Fibroblast of lung (primary cell): ENCODE measurements at regions not wholly inside any gene's neighbourhood (a gene's known extent, or its start where the extent isn't known, plus 50 kb on each side); places are given as distances from the start of the nearest gene placed in this dataset.

Experiments
- DNase-seq, 2 donors: peaks; one replicate each; pipeline versions ENCODE4 v3.0.0 to v3.0.0-alpha.2; 2010; ENCODE audit warnings: low read depth in 2 of 2
- H2AFZ ChIP-seq: 2 replicates; pipeline ENCODE4 v1.5.1; 2012; ENCODE audit warnings: low read length, control low read depth, inconsistent platforms
- H3K27ac ChIP-seq: 2 replicates; pipeline ENCODE4 v1.5.1; 2011; ENCODE audit warnings: low read length, control low read depth; ENCODE audit not compliant: insufficient read depth
- H3K27me3 ChIP-seq: 2 replicates; pipeline ENCODE4 v1.5.1; 2011; ENCODE audit warnings: mild to moderate bottlenecking, low read length; ENCODE audit not compliant: control insufficient read depth, insufficient read depth
- H3K36me3 ChIP-seq: 2 replicates; pipeline ENCODE4 v1.5.1; 2011; ENCODE audit warnings: low read length; ENCODE audit not compliant: control insufficient read depth, insufficient read depth
- H3K4me1 ChIP-seq: 2 replicates; pipeline ENCODE4 v1.5.1; 2011; ENCODE audit warnings: low read length; ENCODE audit not compliant: control insufficient read depth, insufficient read depth; ENCODE audit errors: extremely low read depth
- H3K4me2 ChIP-seq: 2 replicates; pipeline ENCODE4 v1.5.1; 2011; ENCODE audit warnings: low read length, control low read depth; ENCODE audit not compliant: insufficient read depth; ENCODE audit errors: extremely low read depth
- H3K4me3 ChIP-seq, 4 experiments: fragments of 200-600 bp in 1 of 4; sonication (generic) in 1 of 4; replicated peaks in 1 of 4; 2 replicates each; pipeline ENCODE4 v1.5.1; 2011 to 2016; ENCODE audit warnings: low read length in 4 of 4, low read depth in 3 of 4, mild to moderate bottlenecking in 3 of 4, control low read depth in 2 of 4, inconsistent platforms in 1 of 4, mixed read lengths in 1 of 4; ENCODE audit not compliant: insufficient read depth in 1 of 4; ENCODE audit errors: control extremely low read depth in 1 of 4
- H3K79me2 ChIP-seq: 2 replicates; pipeline ENCODE4 v1.5.1; 2012; ENCODE audit warnings: mild to moderate bottlenecking, low read length, inconsistent platforms; ENCODE audit not compliant: control insufficient read depth, insufficient read depth
- H3K9ac ChIP-seq: 2 replicates; pipeline ENCODE4 v1.5.1; 2011; ENCODE audit warnings: mild to moderate bottlenecking, low read length, control low read depth; ENCODE audit not compliant: insufficient read depth
- H3K9me3 ChIP-seq: 2 replicates; pipeline ENCODE4 v1.5.1; 2012; ENCODE audit warnings: low read depth, low read length; ENCODE audit not compliant: control insufficient read depth, insufficient read depth
- H4K20me1 ChIP-seq: 2 replicates; pipeline ENCODE4 v1.5.1; 2011; ENCODE audit warnings: low read length; ENCODE audit not compliant: control insufficient read depth, insufficient read depth; ENCODE audit errors: extremely low read depth
- CTCF ChIP-seq, 2 donors: IDR thresholded peaks in 1 of 2; conservative IDR thresholded peaks in 1 of 2; 1 replicate in 1 of 2; 2 replicates in 1 of 2; pipeline ENCODE4 v1.5.1; 2011 to 2012; ENCODE audit warnings: low read length in 2 of 2, control low read depth in 1 of 2, inconsistent platforms in 1 of 2, low read depth in 1 of 2, mild to moderate bottlenecking in 1 of 2
- EZH2 ChIP-seq: IDR thresholded peaks from 2 replicates; pipeline ENCODE4 v1.5.1; 2012; ENCODE audit warnings: low read length, control low read depth, mild to moderate bottlenecking; ENCODE audit errors: missing control alignments

- no peak for TF ChIP-seq CTCF (conservative IDR thresholded peaks at IDR 0.05 in 1 of 2, IDR thresholded peaks at IDR 0.05 in 1 of 2; ENCODE audit: low read depth in 1 of 2, low read length in 2 of 2)
- TF ChIP-seq EZH2, result no peak
- H3K36me3 ChIP-seq, result no peaks in the 10 kb centered on the region
- no peak overlapping the region for H3K27ac ChIP-seq
- no peak overlapping the region for H3K9ac ChIP-seq
- H3K4me3 ChIP-seq, result no peak overlapping the region
- no peaks in the 10 kb centered on the region for H4K20me1 ChIP-seq
- no peaks in the 10 kb centered on the region for H3K79me2 ChIP-seq
- H3K27me3 ChIP-seq, result no peaks in the 10 kb centered on the region
- peak; percentile 71 to 94 for DNase-seq
- no peaks in the 10 kb centered on the region for H3K9me3 ChIP-seq
- no peak overlapping the region for H3K4me2 ChIP-seq
- no peaks in the 10 kb centered on the region for H3K4me1 ChIP-seq
- H2AFZ ChIP-seq, result no peak overlapping the region
These were observed 488.4 kb downstream of the PREX1 start for GRCh38 chr20:48339190-48339985.

- Histone ChIP-seq H3K4me2 (no peak overlapping the region), H3K4me3 (no peak overlapping the region), H3K79me2 (no peaks in the 10 kb centered on the region), H3K9me3 (no peaks in the 10 kb centered on the region), H3K4me1 (no peaks in the 10 kb centered on the region), H4K20me1 (no peaks in the 10 kb centered on the region), H3K9ac (no peak overlapping the region), H3K27me3 (no peaks in the 10 kb centered on the region), H3K27ac (no peak overlapping the region), H2AFZ (no peak overlapping the region), H3K36me3 (no peaks in the 10 kb centered on the region)
- peak; percentile 57 to 96 for DNase-seq
- no peak for TF ChIP-seq EZH2
- TF ChIP-seq CTCF (conservative IDR thresholded peaks at IDR 0.05 in 1 of 2, IDR thresholded peaks at IDR 0.05 in 1 of 2; ENCODE audit: low read depth in 1 of 2, low read length in 2 of 2), result no peak
These were observed 489.1 kb downstream of the PREX1 start for GRCh38 chr20:48338717-48339116.

- H3K4me1 ChIP-seq, result no peaks in the 10 kb centered on the region
- no peak overlapping the region for H3K4me3 ChIP-seq
- peak in 1 of 2 donors; percentile 67 for DNase-seq
- no peak overlapping the region for H3K9ac ChIP-seq
- TF ChIP-seq EZH2 (no peak), CTCF (conservative IDR thresholded peaks at IDR 0.05 in 1 of 2, IDR thresholded peaks at IDR 0.05 in 1 of 2; ENCODE audit: low read depth in 1 of 2, low read length in 2 of 2) (no peak)
- no peaks in the 10 kb centered on the region for H3K27me3 ChIP-seq
- H3K4me2 ChIP-seq, result no peak overlapping the region
- no peak overlapping the region for H3K27ac ChIP-seq
- no peaks in the 10 kb centered on the region for H3K9me3 ChIP-seq
- H4K20me1 ChIP-seq, result no peaks in the 10 kb centered on the region
- no peaks in the 10 kb centered on the region for H3K79me2 ChIP-seq
- no peak overlapping the region for H2AFZ ChIP-seq
- no peaks in the 10 kb centered on the region for H3K36me3 ChIP-seq
These were observed 491.2 kb downstream of the PREX1 start for GRCh38 chr20:48336597-48336996.
